HEK293 (cell line): ENCODE measurements at regions not wholly inside any gene's neighbourhood (a gene's known extent, or its start where the extent isn't known, plus 50 kb on each side); places are given as distances from the start of the nearest gene placed in this dataset.

ENCODE experiments used
- HOXA7 ChIP-seq: sonication (generic); formaldehyde crosslinking; IDR thresholded peaks from 2 replicates; pipeline ENCODE4 v1.8.1; 2022; ENCODE audit warnings: missing genetic modification reagents, borderline replicate concordance
- HOXD13 ChIP-seq: sonication (generic); formaldehyde crosslinking; IDR thresholded peaks from 2 replicates; pipeline ENCODE4 v1.8.0; 2022; ENCODE audit warnings: missing genetic modification reagents, borderline replicate concordance
- KLF16 ChIP-seq: fragments of 450-650 bp; formaldehyde crosslinking; IDR thresholded peaks from 2 replicates; pipeline ENCODE4 v1.5.1; 2017; ENCODE audit warnings: missing biosample characterization, missing genetic modification characterization
- OSR2 ChIP-seq: fragments of 450-650 bp; formaldehyde crosslinking; IDR thresholded peaks from 2 replicates; pipeline ENCODE4 v1.5.1; 2016; ENCODE audit warnings: missing biosample characterization, missing genetic modification characterization
- OVOL3 ChIP-seq: fragments of 450-650 bp; formaldehyde crosslinking; IDR thresholded peaks from 2 replicates; pipeline ENCODE4 v1.5.1; 2016; ENCODE audit warnings: missing biosample characterization, missing genetic modification characterization
- SETDB1 ChIP-seq: IDR thresholded peaks from one replicate; pipeline ENCODE4 v1.6.1; 2017; ENCODE audit warnings: mild to moderate bottlenecking, low read length, moderate library complexity, mixed read lengths; ENCODE audit not compliant: insufficient read length
- TRIM28 ChIP-seq: IDR thresholded peaks from 2 replicates; pipeline ENCODE4 v1.6.1; 2011; ENCODE audit warnings: low read length, control low read depth, borderline replicate concordance
- ZFHX2 ChIP-seq: fragments of 450-650 bp; formaldehyde crosslinking; conservative IDR thresholded peaks from 2 replicates; pipeline ENCODE4 v1.5.1; 2016; ENCODE audit warnings: missing biosample characterization, missing genetic modification characterization
- ZIC2 ChIP-seq: fragments of 450-650 bp; formaldehyde crosslinking; IDR thresholded peaks from 2 replicates; pipeline ENCODE4 v1.5.1; 2016; ENCODE audit warnings: missing biosample characterization, missing genetic modification characterization
- ZNF114 ChIP-seq: fragments of 450-650 bp; formaldehyde crosslinking; IDR thresholded peaks from 2 replicates; pipeline ENCODE4 v1.5.0; 2017; ENCODE audit warnings: missing biosample characterization, missing genetic modification characterization
- ZNF132 ChIP-seq: fragments of 450-650 bp; formaldehyde crosslinking; IDR thresholded peaks from 2 replicates; pipeline ENCODE4 v1.5.1; 2017; ENCODE audit warnings: missing biosample characterization, missing genetic modification characterization, borderline replicate concordance
- ZNF155 ChIP-seq: fragments of 450-650 bp; formaldehyde crosslinking; IDR thresholded peaks from 2 replicates; pipeline ENCODE4 v1.5.1; 2016; ENCODE audit warnings: missing biosample characterization, missing genetic modification characterization
- ZNF169 ChIP-seq: fragments of 450-650 bp; formaldehyde crosslinking; IDR thresholded peaks from 2 replicates; pipeline ENCODE4 v1.5.1; 2016; ENCODE audit warnings: missing biosample characterization, missing genetic modification characterization
- ZNF24 ChIP-seq: fragments of 450-650 bp; formaldehyde crosslinking; IDR thresholded peaks from 2 replicates; pipeline ENCODE4 v1.5.1; 2016; ENCODE audit warnings: missing biosample characterization, missing genetic modification characterization
- ZNF311 ChIP-seq: fragments of 450-650 bp; formaldehyde crosslinking; IDR thresholded peaks from 2 replicates; pipeline ENCODE4 v1.5.1; 2017; ENCODE audit warnings: missing biosample characterization, missing genetic modification characterization, borderline replicate concordance
- ZNF37A ChIP-seq: fragments of 450-650 bp; IDR thresholded peaks from 2 replicates; pipeline ENCODE4 v1.5.1; 2018; ENCODE audit warnings: missing biosample characterization, missing genetic modification characterization
- ZNF423 ChIP-seq: fragments of 450-650 bp; formaldehyde crosslinking; IDR thresholded peaks from 2 replicates; pipeline ENCODE4 v1.5.1; 2016; ENCODE audit warnings: missing biosample characterization, missing genetic modification characterization
- ZNF571 ChIP-seq: fragments of 450-650 bp; formaldehyde crosslinking; IDR thresholded peaks from 2 replicates; pipeline ENCODE4 v1.5.0; 2017; ENCODE audit warnings: missing biosample characterization, missing genetic modification characterization
- ZNF624 ChIP-seq: fragments of 450-650 bp; formaldehyde crosslinking; IDR thresholded peaks from 2 replicates; pipeline ENCODE4 v1.5.1; 2017; ENCODE audit warnings: missing biosample characterization, missing genetic modification characterization
- ZNF629 ChIP-seq: fragments of 450-650 bp; formaldehyde crosslinking; IDR thresholded peaks from 2 replicates; pipeline ENCODE4 v1.5.1; 2017; ENCODE audit warnings: missing biosample characterization, missing genetic modification characterization
- ZNF785 ChIP-seq: fragments of 450-650 bp; formaldehyde crosslinking; IDR thresholded peaks from 2 replicates; pipeline ENCODE4 v1.5.1; 2016; ENCODE audit warnings: missing biosample characterization, missing genetic modification characterization
- ZNF792 ChIP-seq: fragments of 450-650 bp; formaldehyde crosslinking; IDR thresholded peaks from 2 replicates; pipeline ENCODE4 v1.5.1; 2016; ENCODE audit warnings: missing biosample characterization, missing genetic modification characterization
- TF ChIP-seq, protein P1 (sequence below): fragments of 450-650 bp; IDR thresholded peaks from 2 replicates; pipeline ENCODE4 v1.5.1; 2018; ENCODE audit warnings: missing biosample characterization, mild to moderate bottlenecking, missing genetic modification characterization
- TF ChIP-seq, protein P2 (sequence below): fragments of 450-650 bp; formaldehyde crosslinking; conservative IDR thresholded peaks from 2 replicates; pipeline ENCODE4 v1.5.1; 2016; ENCODE audit warnings: low read depth, missing biosample characterization, missing genetic modification characterization
- TF ChIP-seq, protein P3 (sequence below): fragments of 450-650 bp; formaldehyde crosslinking; IDR thresholded peaks from 2 replicates; pipeline ENCODE4 v1.5.1; 2016; ENCODE audit warnings: missing biosample characterization, missing genetic modification characterization
- TF ChIP-seq, protein P4 (sequence below): fragments of 450-650 bp; formaldehyde crosslinking; IDR thresholded peaks from 2 replicates; pipeline ENCODE4 v1.5.1; 2016; ENCODE audit warnings: missing biosample characterization, missing genetic modification characterization
- TF ChIP-seq, protein P5 (sequence below): fragments of 450-650 bp; formaldehyde crosslinking; IDR thresholded peaks from 2 replicates; pipeline ENCODE4 v1.5.1; 2017; ENCODE audit warnings: missing biosample characterization, missing genetic modification characterization

DNA sequence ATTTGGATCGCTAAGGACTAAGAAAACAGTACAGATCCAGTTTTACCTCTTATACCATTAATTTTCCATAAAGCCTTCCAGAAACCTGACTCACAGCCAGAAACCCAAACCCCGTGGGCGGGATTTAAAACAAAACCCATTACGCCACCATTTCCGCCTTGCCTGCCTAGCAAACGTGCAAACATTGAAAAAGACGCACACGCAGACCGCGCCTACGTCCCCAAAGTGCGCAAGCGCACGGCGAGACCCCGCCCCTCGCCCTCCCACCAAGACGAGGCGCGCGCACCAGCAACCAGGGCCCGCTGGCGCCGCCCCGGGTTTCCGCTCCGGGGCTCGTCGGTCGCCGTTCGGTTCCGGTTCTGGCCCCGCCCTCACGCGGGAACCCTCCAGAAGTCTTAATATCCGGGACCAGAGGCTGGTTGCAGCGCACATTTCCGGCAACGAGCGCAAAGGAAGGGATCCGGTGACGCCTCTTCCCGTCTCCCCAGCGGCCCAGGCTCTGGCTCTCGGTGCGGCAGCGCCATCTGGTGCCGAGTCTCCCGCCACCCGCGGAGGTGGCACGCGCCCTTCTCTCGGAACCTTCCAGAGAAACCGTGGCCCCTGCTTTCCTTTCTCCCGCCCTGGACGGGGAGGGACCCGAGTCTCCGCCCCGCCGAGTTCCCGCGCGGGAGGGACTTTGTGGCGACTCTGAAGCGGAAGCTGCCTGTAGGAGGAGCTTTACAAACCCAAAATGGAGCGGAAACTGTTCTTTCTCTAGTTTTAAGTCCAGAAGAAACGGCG lies 256.9 kb upstream of the STARD13 start (continued):
- TF ChIP-seq OVOL3 (tag by site-specific recombination) (no peak), ZNF792 (no peak), KLF16 (tag by site-specific recombination) (peak; percentile 32; the same call in 1 of the 2 replicates), OSR2 (peak; percentile 50; the same call in 1 of the 2 replicates), ZNF629 (peak; percentile 95), HOXA7 (CRISPR knock-in tag) (no peak), ZNF423 (tag by site-specific recombination) (peak; percentile 40; the same call in 1 of the 2 replicates), ZNF37A (tag by site-specific recombination) (no peak), SETDB1 (no peak), ZNF311 (tag by site-specific recombination) (no peak), ZNF114 (no peak), ZNF24 (tag by site-specific recombination) (peak; percentile 76), ZNF571 (no peak), ZFHX2 (peak; percentile 88), ZNF132 (no peak), TRIM28 (0 out of 2 replicates have a peak, but pooled peaks have one; percentile 29), ZNF624 (tag by site-specific recombination) (no peak), ZNF155 (no peak), ZNF785 (tag by site-specific recombination) (no peak), HOXD13 (CRISPR knock-in tag) (no peak), ZNF169 (no peak), ZIC2 (peak; percentile 82)
- TF ChIP-seq, protein P1, sequence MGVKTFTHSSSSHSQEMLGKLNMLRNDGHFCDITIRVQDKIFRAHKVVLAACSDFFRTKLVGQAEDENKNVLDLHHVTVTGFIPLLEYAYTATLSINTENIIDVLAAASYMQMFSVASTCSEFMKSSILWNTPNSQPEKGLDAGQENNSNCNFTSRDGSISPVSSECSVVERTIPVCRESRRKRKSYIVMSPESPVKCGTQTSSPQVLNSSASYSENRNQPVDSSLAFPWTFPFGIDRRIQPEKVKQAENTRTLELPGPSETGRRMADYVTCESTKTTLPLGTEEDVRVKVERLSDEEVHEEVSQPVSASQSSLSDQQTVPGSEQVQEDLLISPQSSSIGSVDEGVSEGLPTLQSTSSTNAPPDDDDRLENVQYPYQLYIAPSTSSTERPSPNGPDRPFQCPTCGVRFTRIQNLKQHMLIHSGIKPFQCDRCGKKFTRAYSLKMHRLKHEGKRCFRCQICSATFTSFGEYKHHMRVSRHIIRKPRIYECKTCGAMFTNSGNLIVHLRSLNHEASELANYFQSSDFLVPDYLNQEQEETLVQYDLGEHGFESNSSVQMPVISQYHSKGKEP = peak; percentile 74
- TF ChIP-seq, protein P2, sequence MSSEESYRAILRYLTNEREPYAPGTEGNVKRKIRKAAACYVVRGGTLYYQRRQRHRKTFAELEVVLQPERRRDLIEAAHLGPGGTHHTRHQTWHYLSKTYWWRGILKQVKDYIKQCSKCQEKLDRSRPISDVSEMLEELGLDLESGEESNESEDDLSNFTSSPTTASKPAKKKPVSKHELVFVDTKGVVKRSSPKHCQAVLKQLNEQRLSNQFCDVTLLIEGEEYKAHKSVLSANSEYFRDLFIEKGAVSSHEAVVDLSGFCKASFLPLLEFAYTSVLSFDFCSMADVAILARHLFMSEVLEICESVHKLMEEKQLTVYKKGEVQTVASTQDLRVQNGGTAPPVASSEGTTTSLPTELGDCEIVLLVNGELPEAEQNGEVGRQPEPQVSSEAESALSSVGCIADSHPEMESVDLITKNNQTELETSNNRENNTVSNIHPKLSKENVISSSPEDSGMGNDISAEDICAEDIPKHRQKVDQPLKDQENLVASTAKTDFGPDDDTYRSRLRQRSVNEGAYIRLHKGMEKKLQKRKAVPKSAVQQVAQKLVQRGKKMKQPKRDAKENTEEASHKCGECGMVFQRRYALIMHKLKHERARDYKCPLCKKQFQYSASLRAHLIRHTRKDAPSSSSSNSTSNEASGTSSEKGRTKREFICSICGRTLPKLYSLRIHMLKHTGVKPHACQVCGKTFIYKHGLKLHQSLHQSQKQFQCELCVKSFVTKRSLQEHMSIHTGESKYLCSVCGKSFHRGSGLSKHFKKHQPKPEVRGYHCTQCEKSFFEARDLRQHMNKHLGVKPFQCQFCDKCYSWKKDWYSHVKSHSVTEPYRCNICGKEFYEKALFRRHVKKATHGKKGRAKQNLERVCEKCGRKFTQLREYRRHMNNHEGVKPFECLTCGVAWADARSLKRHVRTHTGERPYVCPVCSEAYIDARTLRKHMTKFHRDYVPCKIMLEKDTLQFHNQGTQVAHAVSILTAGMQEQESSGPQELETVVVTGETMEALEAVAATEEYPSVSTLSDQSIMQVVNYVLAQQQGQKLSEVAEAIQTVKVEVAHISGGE (tag by site-specific recombination) = peak; percentile 96
- TF ChIP-seq, protein P3, sequence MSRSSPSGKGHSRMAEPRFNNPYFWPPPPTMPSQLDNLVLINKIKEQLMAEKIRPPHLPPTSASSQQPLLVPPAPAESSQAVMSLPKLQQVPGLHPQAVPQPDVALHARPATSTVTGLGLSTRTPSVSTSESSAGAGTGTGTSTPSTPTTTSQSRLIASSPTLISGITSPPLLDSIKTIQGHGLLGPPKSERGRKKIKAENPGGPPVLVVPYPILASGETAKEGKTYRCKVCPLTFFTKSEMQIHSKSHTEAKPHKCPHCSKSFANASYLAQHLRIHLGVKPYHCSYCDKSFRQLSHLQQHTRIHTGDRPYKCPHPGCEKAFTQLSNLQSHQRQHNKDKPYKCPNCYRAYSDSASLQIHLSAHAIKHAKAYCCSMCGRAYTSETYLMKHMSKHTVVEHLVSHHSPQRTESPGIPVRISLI (tag by site-specific recombination) = peak; percentile 52; the same call in 1 of the 2 replicates
- TF ChIP-seq, protein P4, sequence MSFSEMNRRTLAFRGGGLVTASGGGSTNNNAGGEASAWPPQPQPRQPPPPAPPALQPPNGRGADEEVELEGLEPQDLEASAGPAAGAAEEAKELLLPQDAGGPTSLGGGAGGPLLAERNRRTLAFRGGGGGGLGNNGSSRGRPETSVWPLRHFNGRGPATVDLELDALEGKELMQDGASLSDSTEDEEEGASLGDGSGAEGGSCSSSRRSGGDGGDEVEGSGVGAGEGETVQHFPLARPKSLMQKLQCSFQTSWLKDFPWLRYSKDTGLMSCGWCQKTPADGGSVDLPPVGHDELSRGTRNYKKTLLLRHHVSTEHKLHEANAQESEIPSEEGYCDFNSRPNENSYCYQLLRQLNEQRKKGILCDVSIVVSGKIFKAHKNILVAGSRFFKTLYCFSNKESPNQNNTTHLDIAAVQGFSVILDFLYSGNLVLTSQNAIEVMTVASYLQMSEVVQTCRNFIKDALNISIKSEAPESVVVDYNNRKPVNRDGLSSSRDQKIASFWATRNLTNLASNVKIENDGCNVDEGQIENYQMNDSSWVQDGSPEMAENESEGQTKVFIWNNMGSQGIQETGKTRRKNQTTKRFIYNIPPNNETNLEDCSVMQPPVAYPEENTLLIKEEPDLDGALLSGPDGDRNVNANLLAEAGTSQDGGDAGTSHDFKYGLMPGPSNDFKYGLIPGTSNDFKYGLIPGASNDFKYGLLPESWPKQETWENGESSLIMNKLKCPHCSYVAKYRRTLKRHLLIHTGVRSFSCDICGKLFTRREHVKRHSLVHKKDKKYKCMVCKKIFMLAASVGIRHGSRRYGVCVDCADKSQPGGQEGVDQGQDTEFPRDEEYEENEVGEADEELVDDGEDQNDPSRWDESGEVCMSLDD (tag by site-specific recombination) = no peak; the same call in 1 of the 2 replicates
- TF ChIP-seq, protein P5, sequence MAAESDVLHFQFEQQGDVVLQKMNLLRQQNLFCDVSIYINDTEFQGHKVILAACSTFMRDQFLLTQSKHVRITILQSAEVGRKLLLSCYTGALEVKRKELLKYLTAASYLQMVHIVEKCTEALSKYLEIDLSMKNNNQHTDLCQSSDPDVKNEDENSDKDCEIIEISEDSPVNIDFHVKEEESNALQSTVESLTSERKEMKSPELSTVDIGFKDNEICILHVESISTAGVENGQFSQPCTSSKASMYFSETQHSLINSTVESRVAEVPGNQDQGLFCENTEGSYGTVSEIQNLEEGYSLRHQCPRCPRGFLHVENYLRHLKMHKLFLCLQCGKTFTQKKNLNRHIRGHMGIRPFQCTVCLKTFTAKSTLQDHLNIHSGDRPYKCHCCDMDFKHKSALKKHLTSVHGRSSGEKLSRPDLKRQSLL (tag by site-specific recombination) = peak; percentile 58; the same call in 1 of the 2 replicates
